Omental fat pad (tissue), 3 donors: ENCODE measurements at regions not wholly inside any gene's neighbourhood (a gene's known extent, or its start where the extent isn't known, plus 50 kb on each side); places are given as distances from the start of the nearest gene placed in this dataset.

Experiments used
- ATAC-seq: fragments of 150-250 bp; one replicate; pipeline ENCODE4 v1.9.1; 2016; ENCODE audit warnings: mild to moderate bottlenecking, moderate library complexity; ENCODE audit not compliant: low FRiP score
- DNase-seq: peaks from one replicate; pipeline ENCODE4 v3.0.0-alpha.2; 2019; ENCODE audit warnings: low spot score
- TF ChIP-seq, protein P1 (sequence below), 3 donors: fragments of 450-650 bp; IDR thresholded peaks; one replicate each; pipeline ENCODE4 v1.5.1; 2016 to 2017; ENCODE audit warnings: antibody characterized with exemption in 3 of 3, mild to moderate bottlenecking in 3 of 3, moderate library complexity in 2 of 3

DNA sequence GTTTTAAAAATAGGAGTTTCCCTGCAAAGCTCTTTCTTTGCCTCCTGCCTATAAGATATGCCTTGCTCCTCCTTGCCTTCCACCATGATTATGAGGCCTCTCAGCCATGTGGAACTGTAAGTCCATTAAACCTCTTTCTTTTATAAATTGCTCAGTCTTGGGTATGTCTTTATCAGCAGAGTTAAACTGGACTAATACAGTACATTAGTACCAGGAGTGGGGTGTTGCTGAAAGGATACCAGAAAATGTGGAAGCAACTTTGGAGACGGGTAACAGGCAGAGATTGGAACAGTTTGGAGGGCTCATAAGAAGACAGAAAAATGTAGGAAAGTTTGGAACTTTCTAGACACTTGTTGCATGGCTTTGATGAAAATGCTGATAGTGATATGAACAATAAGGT, 709.9 kb downstream of the LUZP2 start:
- DNase-seq (no peak), ATAC-seq (no peak)
- TF ChIP-seq, protein P1, sequence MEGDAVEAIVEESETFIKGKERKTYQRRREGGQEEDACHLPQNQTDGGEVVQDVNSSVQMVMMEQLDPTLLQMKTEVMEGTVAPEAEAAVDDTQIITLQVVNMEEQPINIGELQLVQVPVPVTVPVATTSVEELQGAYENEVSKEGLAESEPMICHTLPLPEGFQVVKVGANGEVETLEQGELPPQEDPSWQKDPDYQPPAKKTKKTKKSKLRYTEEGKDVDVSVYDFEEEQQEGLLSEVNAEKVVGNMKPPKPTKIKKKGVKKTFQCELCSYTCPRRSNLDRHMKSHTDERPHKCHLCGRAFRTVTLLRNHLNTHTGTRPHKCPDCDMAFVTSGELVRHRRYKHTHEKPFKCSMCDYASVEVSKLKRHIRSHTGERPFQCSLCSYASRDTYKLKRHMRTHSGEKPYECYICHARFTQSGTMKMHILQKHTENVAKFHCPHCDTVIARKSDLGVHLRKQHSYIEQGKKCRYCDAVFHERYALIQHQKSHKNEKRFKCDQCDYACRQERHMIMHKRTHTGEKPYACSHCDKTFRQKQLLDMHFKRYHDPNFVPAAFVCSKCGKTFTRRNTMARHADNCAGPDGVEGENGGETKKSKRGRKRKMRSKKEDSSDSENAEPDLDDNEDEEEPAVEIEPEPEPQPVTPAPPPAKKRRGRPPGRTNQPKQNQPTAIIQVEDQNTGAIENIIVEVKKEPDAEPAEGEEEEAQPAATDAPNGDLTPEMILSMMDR (IDR thresholded peaks at IDR 0.05), result no peak

DNA sequence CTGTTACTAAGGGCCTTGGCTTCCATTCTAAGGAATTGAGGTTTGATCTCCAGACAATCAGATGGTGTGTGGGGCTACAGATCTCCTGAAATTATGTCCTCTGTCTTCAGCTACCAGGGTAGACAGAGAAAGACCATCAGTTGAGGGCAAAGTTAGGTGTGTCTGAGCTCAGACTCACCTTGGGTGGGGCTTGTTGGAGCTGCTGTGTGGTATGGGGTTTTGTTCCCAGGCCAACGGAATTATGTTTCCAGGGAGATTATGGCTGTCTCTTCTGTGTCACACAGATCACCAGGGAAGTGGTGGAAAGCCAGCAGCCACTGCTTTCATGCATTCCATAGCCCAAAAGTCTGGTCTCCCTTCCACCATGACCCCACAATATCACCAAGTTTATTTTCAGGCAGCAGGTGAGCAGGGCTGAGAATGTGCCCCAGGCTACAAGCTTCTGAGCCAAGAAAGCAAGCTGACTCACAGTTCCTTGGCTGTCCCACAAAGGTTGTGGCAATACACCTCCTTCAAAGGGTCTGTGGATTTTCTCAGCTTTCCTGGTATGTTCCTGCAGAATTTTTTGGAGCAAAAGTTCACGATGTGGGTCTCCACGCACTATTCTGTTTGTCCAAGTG, 714.9 kb downstream of the LUZP2 start:
- TF ChIP-seq, protein P1 (IDR thresholded peaks at IDR 0.05), result no peak
- DNase-seq, result no peak
- no peak for ATAC-seq

DNA sequence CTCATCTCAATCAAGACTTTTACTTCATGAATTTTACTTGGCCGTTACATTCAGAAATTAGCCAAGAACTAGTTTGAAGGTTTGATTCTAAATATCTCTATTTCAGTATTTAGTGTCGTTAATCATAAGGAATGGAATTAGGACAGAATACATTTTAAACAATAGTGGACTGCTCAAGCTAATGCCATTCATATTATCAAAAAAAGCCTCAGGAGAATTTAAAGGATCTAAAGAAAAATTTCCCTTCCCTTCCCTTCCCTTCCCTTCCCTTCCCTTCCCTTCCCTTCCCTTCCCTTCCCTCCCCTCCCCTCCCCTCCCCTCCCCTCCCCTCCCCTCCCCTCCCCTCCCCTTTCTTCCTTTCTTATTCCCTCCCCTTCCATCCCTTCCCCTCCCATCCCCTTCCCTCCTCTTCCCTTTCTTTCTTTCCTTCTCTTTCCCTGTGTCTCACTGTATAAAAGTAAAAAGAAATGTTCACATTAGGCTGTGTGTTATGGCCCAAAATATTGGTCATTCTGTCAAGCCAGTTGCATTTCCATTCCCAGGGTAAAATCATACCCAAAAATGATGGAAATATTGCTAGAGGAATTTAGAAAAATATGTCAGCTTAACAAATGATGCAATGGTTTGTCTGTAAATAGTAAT, 717.8 kb downstream of the LUZP2 start:
- TF ChIP-seq, protein P1 (IDR thresholded peaks at IDR 0.05), result no peak
- ATAC-seq, result no peak
- no peak for DNase-seq

DNA sequence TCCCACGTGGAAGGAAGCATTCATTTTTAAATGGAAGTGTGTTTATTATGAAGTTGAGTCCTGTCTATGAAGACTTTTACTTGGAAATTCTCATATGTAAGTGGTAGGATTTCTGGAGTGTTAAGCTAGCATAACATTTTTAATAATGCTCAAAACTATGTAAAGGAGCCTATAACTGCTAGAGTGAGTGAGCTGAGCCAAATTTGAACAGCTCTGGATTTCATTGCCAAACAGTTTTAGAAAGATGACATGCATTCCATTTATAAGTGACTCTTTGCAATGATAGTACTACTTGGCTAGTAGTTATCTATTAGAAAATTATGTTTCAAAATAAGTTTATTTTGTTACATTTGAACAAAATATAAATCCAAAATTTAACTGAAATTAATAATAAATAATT, 721.2 kb downstream of the LUZP2 start:
- ATAC-seq, result no peak
- no peak for DNase-seq
- TF ChIP-seq, protein P1 (IDR thresholded peaks at IDR 0.05), result no peak

DNA sequence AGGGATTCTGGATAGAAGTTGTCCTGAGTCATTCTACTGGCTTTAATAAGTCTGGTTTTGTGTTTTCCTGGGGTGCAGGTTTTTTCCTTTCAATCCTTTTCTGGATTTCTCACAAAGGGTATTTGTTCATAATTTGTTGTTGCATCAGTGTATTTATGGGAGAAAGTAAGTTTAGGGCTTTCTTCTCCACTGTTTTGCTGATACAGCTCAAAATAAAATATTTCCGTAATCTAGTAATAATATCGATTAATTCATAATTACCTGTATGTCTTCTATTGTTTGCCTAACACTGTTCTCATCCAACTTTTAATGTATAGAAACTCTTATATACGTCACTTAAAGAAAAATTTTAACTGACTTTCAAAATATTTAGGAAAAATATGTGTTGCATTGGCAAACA, 728.2 kb downstream of the LUZP2 start:
- DNase-seq (no peak), ATAC-seq (no peak)
- TF ChIP-seq, protein P1 (IDR thresholded peaks at IDR 0.05), result no peak

DNA sequence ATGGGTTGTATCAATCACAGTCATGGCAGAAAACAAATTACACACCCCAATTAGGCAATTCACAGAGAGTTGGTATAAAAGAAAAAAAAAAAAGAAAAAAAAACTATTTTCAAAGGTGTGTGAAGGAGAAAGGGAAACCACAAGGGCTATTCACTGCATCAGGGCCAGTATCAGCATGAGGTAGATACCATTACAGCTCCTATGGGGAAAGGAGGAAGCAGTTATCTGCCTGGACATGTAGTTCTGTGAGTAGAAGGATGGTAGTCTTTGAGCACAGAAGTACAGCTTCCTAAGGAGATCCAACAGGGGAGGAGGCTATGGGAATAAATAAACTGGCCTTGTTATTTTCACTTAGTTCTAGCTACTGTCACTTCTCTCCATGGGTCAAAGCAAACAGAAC, 746.1 kb downstream of the LUZP2 start:
- no peak for ATAC-seq
- TF ChIP-seq, protein P1 (IDR thresholded peaks at IDR 0.05), result no peak
- DNase-seq, result no peak

DNA sequence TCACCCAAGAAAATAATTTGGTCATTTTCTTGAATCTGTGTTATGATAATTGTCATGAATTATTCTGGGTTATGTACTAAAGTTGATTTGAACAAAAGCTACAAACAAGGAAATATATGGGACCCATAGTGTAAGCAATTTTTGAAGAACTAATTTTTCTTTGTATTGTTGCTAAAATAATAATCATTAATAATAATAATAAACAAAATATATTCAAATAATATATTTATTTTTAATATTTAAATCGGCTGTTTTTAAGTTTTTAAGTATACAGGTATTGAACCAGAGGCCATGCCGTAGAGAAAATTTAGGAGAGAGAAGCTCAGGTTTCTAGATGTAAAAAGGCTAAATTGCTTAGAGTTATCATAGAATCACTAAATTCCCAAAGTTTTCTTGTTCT, 747.3 kb downstream of the LUZP2 start:
- ATAC-seq (no peak), DNase-seq (no peak)
- TF ChIP-seq, protein P1 (IDR thresholded peaks at IDR 0.05), result no peak
